Liver (tissue), 8 donors: ENCODE measurements at regions not wholly inside any gene's neighbourhood (a gene's known extent, or its start where the extent isn't known, plus 50 kb on each side); places are given as distances from the start of the nearest gene placed in this dataset.

Source experiments
- DNase-seq: peaks from one replicate; pipeline ENCODE4 v3.0.0-alpha.2; 2017; ENCODE audit warnings: low spot score
- H3K27ac ChIP-seq, 2 donors: one replicate each; pipeline ENCODE4 v1.7.0; 2013; ENCODE audit warnings: inconsistent platforms in 2 of 2, low read length in 2 of 2, control low read depth in 1 of 2, low read depth in 1 of 2, mild to moderate bottlenecking in 1 of 2
- H3K27me3 ChIP-seq, 4 donors: one replicate each; pipeline versions ENCODE4 v1.6.1 to v1.7.0; 2013; ENCODE audit warnings: low read length in 3 of 4, inconsistent platforms in 1 of 4, mild to moderate bottlenecking in 1 of 4, moderate library complexity in 1 of 4; ENCODE audit not compliant: control insufficient read depth in 4 of 4, insufficient read depth in 4 of 4
- H3K36me3 ChIP-seq, 4 donors: one replicate each; pipeline versions ENCODE4 v1.6.1 to v1.7.0; 2013; ENCODE audit warnings: low read length in 3 of 4, mild to moderate bottlenecking in 3 of 4, low read depth in 1 of 4, moderate library complexity in 1 of 4; ENCODE audit not compliant: control insufficient read depth in 4 of 4, insufficient read depth in 3 of 4
- H3K4me1 ChIP-seq, 4 donors: one replicate each; pipeline versions ENCODE4 v1.6.1 to v1.7.0; 2013; ENCODE audit warnings: low read length in 3 of 4, mild to moderate bottlenecking in 3 of 4, moderate library complexity in 1 of 4; ENCODE audit not compliant: control insufficient read depth in 4 of 4, insufficient read depth in 4 of 4
- H3K4me3 ChIP-seq, 3 donors: one replicate each; pipeline versions ENCODE4 v1.6.1 to v1.7.0; 2013; ENCODE audit warnings: low read length in 3 of 3, control low read depth in 1 of 3, low read depth in 1 of 3, mild to moderate bottlenecking in 1 of 3
- H3K9ac ChIP-seq, 2 donors: one replicate each; pipeline ENCODE4 v1.7.0; 2013; ENCODE audit warnings: low read length in 2 of 2, mild to moderate bottlenecking in 2 of 2, moderate library complexity in 2 of 2, control low read depth in 1 of 2, low read depth in 1 of 2
- H3K9me3 ChIP-seq, 4 donors: one replicate each; pipeline versions ENCODE4 v1.6.1 to v1.7.0; 2013; ENCODE audit warnings: low read length in 3 of 4; ENCODE audit not compliant: control insufficient read depth in 4 of 4
- ATF3 ChIP-seq: IDR thresholded peaks from 2 replicates; pipeline ENCODE4 v1.6.1; 2016; ENCODE audit warnings: antibody characterized with exemption
- CTCF ChIP-seq: fragments of 150-350 bp; IDR thresholded peaks from 2 replicates; pipeline ENCODE4 v1.5.1; 2017; ENCODE audit warnings: improper control_type of control experiment, low read depth, low read length; ENCODE audit not compliant: missing input control
- FOXA1 ChIP-seq: IDR thresholded peaks from 2 replicates; pipeline ENCODE4 v1.6.1; 2016; ENCODE audit warnings: antibody characterized with exemption
- FOXA2 ChIP-seq: IDR thresholded peaks from 2 replicates; pipeline ENCODE4 v1.6.1; 2016; ENCODE audit warnings: antibody characterized with exemption
- GABPA ChIP-seq, 2 donors: IDR thresholded peaks in 1 of 2; conservative IDR thresholded peaks in 1 of 2; 2 replicates each; pipeline ENCODE4 v1.6.1; 2016; ENCODE audit warnings: antibody characterized with exemption in 2 of 2, mild to moderate bottlenecking in 1 of 2, moderate library complexity in 1 of 2
- HNF4A ChIP-seq, 2 donors: conservative IDR thresholded peaks; 2 replicates each; pipeline ENCODE4 v1.6.1; 2016; ENCODE audit warnings: antibody characterized with exemption in 2 of 2, mild to moderate bottlenecking in 2 of 2
- MAX ChIP-seq: IDR thresholded peaks from 2 replicates; pipeline ENCODE4 v1.6.1; 2016; ENCODE audit warnings: antibody characterized with exemption
- NR2F2 ChIP-seq: IDR thresholded peaks from 2 replicates; pipeline ENCODE4 v1.6.1; 2016; ENCODE audit warnings: antibody characterized with exemption
- RAD21 ChIP-seq, 2 donors: IDR thresholded peaks; 2 replicates each; pipeline ENCODE4 v1.6.1; 2016; ENCODE audit warnings: antibody characterized with exemption in 2 of 2, mild to moderate bottlenecking in 2 of 2
- RXRA ChIP-seq, 2 donors: IDR thresholded peaks; 2 replicates each; pipeline ENCODE4 v1.6.1; 2017 to 2018; ENCODE audit warnings: antibody characterized with exemption in 2 of 2, mild to moderate bottlenecking in 1 of 2
- ZBTB33 ChIP-seq: IDR thresholded peaks from 2 replicates; pipeline ENCODE4 v1.6.1; 2016; ENCODE audit warnings: antibody characterized with exemption
- WGBS: extraction: QIAGEN DNeasy Blood & Tissue Kit; methylation state at CpG from one replicate; pipeline ENCODE4 v1.1.7; 2013; 5-methylcytosine and 5-hydroxymethylcytosine counted together
- TF ChIP-seq, protein P1 (sequence below): IDR thresholded peaks from 2 replicates; pipeline ENCODE4 v1.6.1; 2016; ENCODE audit warnings: antibody characterized with exemption, mild to moderate bottlenecking
- donor health status: healthy.
- donor health status: healthy.
- donor health status: healthy.
- donor health status: healthy.
- donor health status: healthy.

- Histone ChIP-seq H3K36me3 (no peaks in the 10 kb centered on the region), H3K9ac (no peak overlapping the region), H3K9me3 (no peaks in the 10 kb centered on the region), H3K4me3 (no peak overlapping the region), H3K27me3 (no peaks in the 10 kb centered on the region), H3K4me1 (no peaks in the 10 kb centered on the region), H3K27ac (no peak overlapping the region)
- no peak for DNase-seq
- TF ChIP-seq MAX (no peak), ATF3 (no peak), CTCF (no peak), RXRA (IDR thresholded peaks at IDR 0.05) (no peak)
- WGBS, result 88% methylated on average over 18 of the region's 18 CpGs
These were observed 369.6 kb upstream of the POT1 start for GRCh38 chr7:125299003-125299765.

GRCh38 chr7:125279961-125280360 lies 350.3 kb upstream of the POT1 start:
- WGBS, result 44% methylated on average over 2 of the region's 2 CpGs
- H3K36me3 ChIP-seq, result no peaks in the 10 kb centered on the region
- no peak overlapping the region for H3K9ac ChIP-seq
- TF ChIP-seq FOXA2 (no peak), MAX (no peak), NR2F2 (no peak), HNF4A (conservative IDR thresholded peaks at IDR 0.05) (no peak), GABPA (IDR thresholded peaks at IDR 0.05 in 1 of 2, conservative IDR thresholded peaks at IDR 0.05 in 1 of 2) (no peak), FOXA1 (no peak), ZBTB33 (no peak), RAD21 (IDR thresholded peaks at IDR 0.05) (no peak), CTCF (no peak), ATF3 (no peak)
- TF ChIP-seq, protein P1, sequence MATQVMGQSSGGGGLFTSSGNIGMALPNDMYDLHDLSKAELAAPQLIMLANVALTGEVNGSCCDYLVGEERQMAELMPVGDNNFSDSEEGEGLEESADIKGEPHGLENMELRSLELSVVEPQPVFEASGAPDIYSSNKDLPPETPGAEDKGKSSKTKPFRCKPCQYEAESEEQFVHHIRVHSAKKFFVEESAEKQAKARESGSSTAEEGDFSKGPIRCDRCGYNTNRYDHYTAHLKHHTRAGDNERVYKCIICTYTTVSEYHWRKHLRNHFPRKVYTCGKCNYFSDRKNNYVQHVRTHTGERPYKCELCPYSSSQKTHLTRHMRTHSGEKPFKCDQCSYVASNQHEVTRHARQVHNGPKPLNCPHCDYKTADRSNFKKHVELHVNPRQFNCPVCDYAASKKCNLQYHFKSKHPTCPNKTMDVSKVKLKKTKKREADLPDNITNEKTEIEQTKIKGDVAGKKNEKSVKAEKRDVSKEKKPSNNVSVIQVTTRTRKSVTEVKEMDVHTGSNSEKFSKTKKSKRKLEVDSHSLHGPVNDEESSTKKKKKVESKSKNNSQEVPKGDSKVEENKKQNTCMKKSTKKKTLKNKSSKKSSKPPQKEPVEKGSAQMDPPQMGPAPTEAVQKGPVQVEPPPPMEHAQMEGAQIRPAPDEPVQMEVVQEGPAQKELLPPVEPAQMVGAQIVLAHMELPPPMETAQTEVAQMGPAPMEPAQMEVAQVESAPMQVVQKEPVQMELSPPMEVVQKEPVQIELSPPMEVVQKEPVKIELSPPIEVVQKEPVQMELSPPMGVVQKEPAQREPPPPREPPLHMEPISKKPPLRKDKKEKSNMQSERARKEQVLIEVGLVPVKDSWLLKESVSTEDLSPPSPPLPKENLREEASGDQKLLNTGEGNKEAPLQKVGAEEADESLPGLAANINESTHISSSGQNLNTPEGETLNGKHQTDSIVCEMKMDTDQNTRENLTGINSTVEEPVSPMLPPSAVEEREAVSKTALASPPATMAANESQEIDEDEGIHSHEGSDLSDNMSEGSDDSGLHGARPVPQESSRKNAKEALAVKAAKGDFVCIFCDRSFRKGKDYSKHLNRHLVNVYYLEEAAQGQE, result no peak
- H3K4me3 ChIP-seq, result no peak overlapping the region
- DNase-seq, result no peak
- no peak overlapping the region for H3K27ac ChIP-seq
- H3K4me1 ChIP-seq, result no peaks in the 10 kb centered on the region
- H3K9me3 ChIP-seq, result no peaks in the 10 kb centered on the region
- peaks cover 0 to 3% (median 0%) of the 10 kb centered on the region in 4 donors for H3K27me3 ChIP-seq
